K562 (cell line): ENCODE measurements at regions not wholly inside any gene's neighbourhood (a gene's known extent, or its start where the extent isn't known, plus 50 kb on each side); places are given as distances from the start of the nearest gene placed in this dataset.

Source experiments
- ELK1 ChIP-seq: sonication (generic); formaldehyde crosslinking; IDR thresholded peaks from 2 replicates; pipeline ENCODE4 v1.8.1; 2022; ENCODE audit warnings: missing genetic modification reagents
- MGA ChIP-seq: fragments of 450-650 bp; IDR thresholded peaks from 2 replicates; pipeline ENCODE4 v1.6.1; 2016; ENCODE audit warnings: mild to moderate bottlenecking, moderate library complexity

DNA sequence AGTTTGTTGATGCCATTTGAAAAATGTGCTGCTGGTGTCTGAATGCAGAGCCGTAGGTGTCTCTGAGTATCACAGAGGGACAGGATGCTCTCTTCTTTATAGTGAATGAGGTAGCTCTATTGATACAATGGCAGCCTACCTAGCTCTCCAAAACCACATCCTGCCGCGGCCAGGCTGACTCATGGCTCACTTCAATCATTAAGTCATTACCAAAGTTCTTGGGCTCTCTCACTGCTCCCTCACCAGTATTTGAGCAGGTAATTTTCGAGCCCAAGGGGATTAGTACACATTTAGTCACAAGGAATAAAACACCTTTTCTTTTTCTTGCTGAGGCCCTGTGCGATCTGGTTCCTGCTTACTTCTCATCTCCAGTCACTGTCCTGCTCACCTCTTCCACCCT, 509.0 kb upstream of the LARGE1 start (continued):
- no peak for TF ChIP-seq ELK1 (CRISPR knock-in tag)
- no peak for TF ChIP-seq MGA
